NCI-H2171 treated with DMSO at 0.1 percent for 48 hours (cell line): ENCODE measurements at regions not wholly inside any gene's neighbourhood (a gene's known extent, or its start where the extent isn't known, plus 50 kb on each side); places are given as distances from the start of the nearest gene placed in this dataset.

Source experiments
- DNase-seq: peaks from one replicate; lab custom pipeline; 2025; lab: John Stamatoyannopoulos, UW

- peak; percentile 26 for DNase-seq
Measured at GRCh38 chr12:30874455-30875321, 51.9 kb upstream of the TSPAN11 start.

- no peak for DNase-seq
Measured at GRCh38 chr12:30870491-30871265, 55.9 kb upstream of the TSPAN11 start.

- DNase-seq = no peak
Measured at GRCh38 chr12:30867415-30867814, 59.1 kb upstream of the TSPAN11 start.

DNA sequence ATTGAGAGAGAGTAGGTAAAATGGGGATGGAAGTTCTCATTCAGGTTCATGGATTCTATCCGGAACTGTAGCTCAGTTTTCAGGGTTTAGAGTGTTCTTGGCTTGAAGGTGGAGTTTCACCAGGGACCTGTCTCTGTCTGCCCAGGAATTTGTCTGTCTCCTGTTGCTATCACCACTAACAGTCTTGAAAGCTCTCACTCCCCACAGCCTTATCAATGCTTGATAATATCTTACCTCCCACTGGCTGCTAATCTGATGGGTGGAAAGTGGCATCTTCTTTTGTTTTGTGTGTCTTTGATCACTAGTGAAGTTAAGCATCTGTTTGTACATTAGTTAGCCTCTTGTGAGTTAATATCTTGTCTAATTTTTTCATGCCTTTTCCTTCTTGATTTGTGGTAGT is 60.3 kb upstream of the TSPAN11 start:
- no peak for DNase-seq

- no peak for DNase-seq
Measured at GRCh38 chr12:30863839-30864238, 62.7 kb upstream of the TSPAN11 start.

- DNase-seq = peak; percentile 36
Measured at GRCh38 chr12:30862486-30862885, 64.1 kb upstream of the TSPAN11 start.

GRCh38 chr12:30859226-30859625 is 67.3 kb upstream of the TSPAN11 start:
- no peak for DNase-seq

- no peak for DNase-seq
Measured at GRCh38 chr12:30858471-30858870, 68.1 kb upstream of the TSPAN11 start.

DNA sequence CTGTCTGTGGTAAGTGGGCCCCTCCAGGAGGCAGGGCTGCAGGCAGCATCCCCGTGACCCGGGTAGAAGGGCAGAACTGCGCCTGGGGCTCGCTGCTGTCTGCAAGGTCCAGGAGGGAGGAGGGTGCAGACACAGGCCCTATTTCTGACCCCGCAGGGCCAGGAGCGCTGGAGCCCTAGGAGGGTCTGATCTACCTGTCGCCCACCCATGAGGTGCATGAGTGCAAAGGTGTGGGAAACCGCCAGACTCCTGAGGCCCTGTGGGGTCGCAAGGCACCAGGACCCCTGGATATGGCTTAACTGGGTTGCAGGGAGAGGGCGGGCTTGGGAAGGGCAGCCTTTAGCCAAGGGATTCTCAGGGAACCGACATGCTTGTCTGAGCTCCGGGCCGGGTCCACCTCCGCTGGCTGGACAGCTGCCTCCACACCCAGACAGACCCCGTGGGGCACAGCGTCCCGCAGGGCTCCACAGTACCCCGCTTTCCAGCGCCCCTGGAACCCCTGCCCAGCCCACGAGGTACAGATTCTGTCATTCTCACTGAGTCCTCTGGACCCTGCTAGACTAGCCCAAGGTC is 72.9 kb upstream of the TSPAN11 start:
- no peak for DNase-seq

- DNase-seq = no peak
Measured at GRCh38 chr12:30850684-30851083, 75.9 kb upstream of the TSPAN11 start.

- peak; percentile 67 for DNase-seq
Measured at GRCh38 chr12:30847259-30847658, 79.3 kb upstream of the TSPAN11 start.

GRCh38 chr12:30846776-30847175 is 79.8 kb upstream of the TSPAN11 start:
- DNase-seq = no peak

DNA sequence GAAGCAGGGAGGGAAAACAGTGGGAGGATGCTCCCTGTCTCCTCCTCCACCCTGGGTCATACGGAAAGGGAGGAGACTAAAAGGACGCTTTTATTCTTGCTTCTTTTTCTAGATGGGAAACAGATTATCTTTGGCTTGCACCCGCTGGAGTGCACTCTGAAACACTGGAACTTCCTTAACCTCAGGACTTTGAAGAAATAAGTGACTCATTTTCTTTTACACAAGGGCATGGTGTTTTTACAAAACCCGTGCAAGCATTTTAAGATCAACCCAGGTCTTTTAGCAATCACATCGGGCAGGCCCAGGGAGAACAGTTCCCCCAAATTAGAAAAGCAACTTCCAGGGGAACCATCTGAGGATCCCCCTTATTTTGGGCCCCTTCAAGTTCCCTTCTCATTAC is 80.9 kb upstream of the TSPAN11 start:
- no peak for DNase-seq

- DNase-seq = no peak
Measured at GRCh38 chr12:30843211-30843610, 83.3 kb upstream of the TSPAN11 start.

DNA sequence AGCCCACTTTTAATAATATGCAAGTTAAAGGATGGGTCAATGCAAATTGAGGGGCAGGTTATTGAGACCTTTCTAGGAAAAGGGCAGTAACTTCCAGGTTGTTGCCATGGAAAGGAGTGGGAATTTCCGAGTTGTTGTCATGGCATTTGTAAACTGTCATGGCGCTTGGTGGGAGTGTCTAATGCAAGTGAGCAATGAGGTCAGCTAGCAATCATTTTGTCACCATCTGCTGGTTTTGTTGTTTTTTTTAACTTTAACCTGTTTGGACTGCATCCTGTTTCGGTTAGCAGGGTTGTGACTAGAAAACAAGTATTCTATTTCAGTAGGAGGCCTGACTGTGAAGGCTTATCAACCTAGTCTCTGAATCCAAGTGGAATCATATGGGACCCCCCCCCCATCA is 85.8 kb upstream of the TSPAN11 start:
- peak; percentile 37 for DNase-seq

DNA sequence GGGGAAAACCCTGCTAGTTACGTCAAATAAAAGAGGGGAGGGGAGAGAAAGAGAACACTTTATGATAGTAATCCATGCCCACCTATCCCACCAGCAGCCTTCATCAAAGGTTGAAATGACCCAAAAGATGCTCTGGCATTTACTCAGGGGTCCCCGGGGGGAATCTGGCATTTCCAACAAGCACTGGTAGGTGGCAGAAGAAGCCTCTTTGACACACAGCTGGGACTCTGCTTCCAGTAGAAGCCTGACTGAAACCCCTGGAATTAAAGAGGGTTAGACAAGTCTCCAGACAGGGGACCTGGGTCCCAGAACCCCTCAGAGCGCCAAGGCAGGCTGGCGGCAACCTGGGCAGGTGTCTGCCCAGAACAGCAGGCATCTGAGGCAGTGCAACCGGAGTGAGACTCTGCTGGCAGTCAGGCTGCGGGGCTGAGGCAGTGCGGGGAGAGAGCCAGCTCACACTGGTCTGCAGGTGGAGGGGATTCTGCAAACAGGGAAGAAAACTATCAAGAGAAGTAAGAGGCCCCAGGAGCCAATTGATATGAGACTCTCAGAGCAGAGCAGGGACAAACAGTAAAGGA is 85.0 kb upstream of the CAPRIN2 start:
- DNase-seq = no peak

- no peak for DNase-seq
Measured at GRCh38 chr12:30837595-30837994, 82.8 kb upstream of the CAPRIN2 start.

DNA sequence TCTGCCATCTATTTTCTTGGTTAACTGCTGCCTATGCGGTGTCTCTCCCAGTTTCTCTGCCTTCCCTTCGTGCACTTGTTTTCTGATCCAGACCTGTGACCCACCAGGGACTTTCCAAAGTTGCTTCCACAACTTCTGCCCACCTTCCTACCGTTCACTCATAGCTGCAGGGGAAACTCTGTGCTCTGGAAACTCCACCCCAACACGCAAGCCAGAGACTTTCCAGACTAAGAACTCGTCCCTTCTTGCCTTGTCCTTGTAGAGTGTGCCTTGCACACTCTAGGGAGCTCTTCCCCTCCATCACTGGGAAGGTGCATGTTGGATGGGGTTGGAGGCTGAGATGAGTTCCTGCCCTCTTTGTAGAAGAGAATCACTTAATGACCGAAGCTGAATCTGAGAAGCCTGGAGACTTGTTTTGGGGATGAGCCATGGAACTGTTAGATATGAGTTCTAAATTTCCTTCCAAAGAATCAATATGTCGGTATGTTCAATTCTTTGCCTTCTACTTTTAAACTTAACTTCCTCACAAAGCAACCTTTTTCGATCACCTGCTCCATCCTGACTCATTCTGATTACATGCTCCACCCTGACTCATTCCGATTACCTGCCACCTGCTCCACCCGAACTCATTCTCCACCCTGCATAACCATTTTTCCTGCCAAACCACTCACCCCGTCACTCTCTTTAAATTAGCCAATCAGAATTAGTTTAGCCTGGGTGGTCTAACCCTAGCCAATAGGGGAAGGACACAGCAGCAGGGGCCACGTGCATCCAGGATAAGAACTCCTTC is 82.1 kb upstream of the CAPRIN2 start:
- no peak for DNase-seq

DNA sequence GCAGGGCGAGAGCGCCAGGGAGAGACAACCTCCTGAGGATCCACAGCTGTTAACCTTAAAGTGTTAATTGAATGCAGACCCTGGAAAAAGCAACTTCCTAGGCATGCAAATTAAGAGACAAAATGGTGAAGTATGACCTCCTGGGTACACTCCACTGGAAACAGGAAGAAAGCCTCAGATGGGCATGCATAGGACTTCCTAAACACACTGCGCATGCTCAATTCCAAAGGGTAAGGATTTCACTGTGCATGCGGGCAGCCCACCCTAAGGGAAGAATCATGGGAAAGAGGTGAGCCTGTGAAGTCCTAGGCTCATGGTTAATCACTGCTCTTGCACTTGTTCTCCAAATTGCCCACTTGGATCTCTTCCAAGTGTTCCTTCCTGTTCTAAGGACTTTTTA is 80.5 kb upstream of the CAPRIN2 start:
- no peak for DNase-seq

DNA sequence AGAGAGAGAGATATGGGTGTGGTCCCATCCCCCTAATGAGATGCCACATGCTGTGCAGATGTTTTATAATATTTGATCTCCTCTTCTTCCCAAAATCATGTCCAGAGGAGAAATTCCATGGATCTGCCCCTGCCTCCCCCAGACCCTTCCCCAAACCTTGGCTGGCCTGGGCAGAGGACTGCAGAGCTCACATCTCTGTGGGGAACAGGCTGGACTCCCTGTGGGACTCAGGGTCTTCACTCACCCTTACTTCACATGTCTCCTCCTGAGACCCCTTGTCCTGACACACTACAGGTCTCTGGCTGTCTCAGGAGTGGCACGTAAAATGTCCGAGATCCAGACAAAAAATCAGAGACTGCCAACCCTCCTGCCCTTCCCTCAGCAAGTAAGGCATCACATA is 76.0 kb upstream of the CAPRIN2 start:
- no peak for DNase-seq

- DNase-seq = no peak
Measured at GRCh38 chr12:30829876-30830275, 75.1 kb upstream of the CAPRIN2 start.

DNA sequence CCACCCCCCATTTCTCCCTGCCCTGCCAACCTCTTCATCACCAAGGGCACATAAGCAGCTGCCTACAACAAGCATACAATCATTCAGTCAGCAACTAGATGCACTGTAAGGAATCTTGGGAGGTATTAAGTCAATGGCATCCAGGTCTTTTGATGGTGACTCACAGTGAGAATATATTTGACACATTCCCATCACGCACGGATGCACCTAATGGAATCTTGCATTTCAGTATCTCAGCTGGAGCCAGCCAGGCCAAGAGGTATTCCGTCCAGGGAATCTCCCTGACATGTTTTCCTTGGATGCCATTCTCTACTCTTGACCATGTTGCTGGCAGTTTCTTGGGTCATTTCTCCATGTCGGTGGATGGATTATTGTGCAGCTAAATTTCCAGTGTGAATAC is 73.9 kb upstream of the CAPRIN2 start:
- DNase-seq = no peak
